Anterior cingulate cortex (tissue), 58 donors: ENCODE measurements at regions not wholly inside any gene's neighbourhood (a gene's known extent, or its start where the extent isn't known, plus 50 kb on each side); places are given as distances from the start of the nearest gene placed in this dataset.
"Not testable (repeated sequence)": the region's sequence is repeated elsewhere in the genome, so short reads cannot be mapped to it uniquely, and the experiment has no call there.

Experiments
- DNase-seq, 58 donors: peaks; one replicate each; lab custom pipeline; 2025; lab: John Stamatoyannopoulos, UW

DNA sequence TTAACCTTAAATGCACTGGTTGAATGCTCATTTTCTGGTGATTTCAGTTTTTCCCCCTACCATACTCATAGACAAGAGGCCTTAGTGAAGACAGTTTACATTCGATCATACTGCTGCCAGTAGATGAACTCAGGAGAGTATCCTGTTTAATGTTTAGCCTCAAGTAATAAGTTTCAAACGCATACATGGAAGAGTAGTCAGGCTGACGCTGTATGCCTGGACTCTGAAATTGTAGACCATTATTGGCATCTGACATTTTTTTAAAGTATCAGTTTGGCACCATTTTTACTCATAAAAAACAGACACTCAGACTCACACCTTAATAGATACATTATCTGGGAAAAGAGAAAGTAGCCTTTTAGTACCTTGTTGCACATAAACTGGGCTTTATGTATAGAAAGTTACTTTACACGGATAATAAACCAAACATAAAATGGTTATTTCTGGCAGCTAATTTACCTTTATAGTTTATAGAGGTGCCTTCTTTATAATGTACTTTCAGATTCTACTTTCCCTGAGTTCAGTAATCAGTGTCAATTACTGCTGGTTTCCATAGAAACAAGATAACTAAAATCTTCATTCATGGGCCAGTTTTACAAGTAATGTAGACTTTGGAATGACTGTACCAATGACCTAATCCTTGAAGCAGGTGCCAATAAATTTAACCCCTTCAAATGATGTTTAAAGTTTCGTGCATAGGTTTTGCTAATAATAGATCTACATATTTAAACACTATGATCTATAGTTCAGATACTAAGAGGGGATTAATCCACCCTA lies 183.8 kb upstream of the ITGA1 start:
- no peak for DNase-seq

DNA sequence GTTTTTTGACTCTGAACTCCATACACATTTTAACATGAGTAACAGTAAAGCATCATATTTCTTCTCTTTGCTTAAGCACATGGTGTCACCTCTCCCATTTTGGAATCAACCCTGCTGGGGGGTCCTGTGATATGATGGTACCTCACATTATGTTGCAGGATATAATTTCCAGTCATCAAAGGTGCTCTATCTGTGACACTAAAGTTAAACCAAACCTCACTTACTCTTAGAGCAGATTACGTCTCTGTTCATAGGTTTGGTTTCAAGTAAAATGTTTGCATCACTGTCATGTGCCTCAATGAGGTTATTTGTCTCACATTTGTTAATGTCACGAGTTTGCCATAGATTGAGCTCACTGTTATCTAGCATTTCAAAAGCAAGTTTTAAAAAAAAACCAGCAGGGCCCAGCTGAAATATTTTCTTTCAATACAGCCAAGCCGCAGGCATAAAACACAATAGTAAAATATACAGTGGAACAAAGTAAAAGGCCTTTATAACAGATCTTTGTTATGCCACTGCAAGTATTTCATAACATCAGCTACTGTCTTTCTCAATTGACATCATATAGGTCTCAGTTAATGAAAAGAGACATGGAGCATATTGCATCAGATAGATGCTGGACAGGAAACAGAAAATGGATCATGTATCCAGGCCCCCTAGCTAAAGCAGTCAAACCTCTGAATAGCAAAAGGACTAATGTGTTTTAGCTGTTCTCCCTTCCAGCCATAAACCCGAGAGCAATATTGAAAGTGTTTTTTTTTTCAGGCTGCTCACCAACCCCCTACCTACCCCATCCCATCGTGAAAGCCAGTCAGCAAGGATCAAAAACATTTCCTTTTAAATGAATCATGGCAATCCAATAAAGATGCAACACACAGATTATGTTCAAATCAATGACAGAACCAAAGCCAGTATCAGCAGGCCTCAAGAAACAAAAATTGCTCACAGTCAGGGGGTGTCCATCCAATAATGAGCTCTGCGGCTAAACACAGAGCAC lies 182.1 kb upstream of the ITGA1 start:
- DNase-seq: no peak

- DNase-seq: no peak
These were observed 180.4 kb upstream of the ITGA1 start for GRCh38 chr5:52607227-52607824.

- DNase-seq: no peak
These were observed 167.4 kb upstream of the ITGA1 start for GRCh38 chr5:52620315-52620714.

GRCh38 chr5:52623291-52623690 lies 164.4 kb upstream of the ITGA1 start:
- no peak for DNase-seq

GRCh38 chr5:52624291-52624690 lies 163.4 kb upstream of the ITGA1 start:
- DNase-seq: no peak

DNA sequence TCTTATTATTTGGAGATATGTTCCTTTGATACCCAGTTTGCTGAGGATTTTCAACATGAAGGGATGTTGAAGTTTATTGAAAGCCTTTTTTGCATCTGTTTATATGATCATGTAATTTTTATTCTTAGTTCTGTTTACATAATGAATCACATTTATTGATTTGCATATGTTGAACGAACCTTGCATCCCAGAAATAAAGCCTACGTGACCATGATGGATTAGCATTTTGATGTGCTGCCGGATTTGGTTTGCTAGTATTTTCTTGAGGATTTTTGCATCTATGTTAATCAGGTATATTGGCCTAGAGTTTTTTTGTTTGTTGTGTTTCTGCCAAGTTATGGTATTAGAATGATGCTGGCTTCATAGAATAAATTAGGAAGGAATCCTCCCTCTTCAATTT lies 161.4 kb upstream of the ITGA1 start:
- no peak for DNase-seq

DNA sequence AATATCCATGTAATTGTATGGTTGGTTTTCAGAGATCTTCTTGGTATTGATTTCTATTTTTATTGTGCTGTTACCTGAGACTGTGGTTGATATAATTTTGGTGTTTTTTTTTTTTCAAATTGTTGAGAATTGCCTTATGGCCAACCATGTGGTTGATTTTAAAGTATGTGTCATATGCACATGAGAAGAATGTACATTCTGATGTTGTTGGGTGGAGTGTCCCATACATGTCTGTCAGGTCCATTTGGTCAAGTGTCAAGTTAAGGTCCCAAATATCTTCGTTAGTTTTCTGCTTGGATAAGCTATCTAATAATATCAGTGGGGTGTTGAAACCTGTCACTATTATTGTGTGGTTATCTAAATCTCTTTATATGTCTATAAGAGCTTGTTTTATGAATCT lies 160.0 kb upstream of the ITGA1 start:
- no peak for DNase-seq

GRCh38 chr5:52632281-52632680 lies 155.4 kb upstream of the ITGA1 start:
- no peak for DNase-seq

DNA sequence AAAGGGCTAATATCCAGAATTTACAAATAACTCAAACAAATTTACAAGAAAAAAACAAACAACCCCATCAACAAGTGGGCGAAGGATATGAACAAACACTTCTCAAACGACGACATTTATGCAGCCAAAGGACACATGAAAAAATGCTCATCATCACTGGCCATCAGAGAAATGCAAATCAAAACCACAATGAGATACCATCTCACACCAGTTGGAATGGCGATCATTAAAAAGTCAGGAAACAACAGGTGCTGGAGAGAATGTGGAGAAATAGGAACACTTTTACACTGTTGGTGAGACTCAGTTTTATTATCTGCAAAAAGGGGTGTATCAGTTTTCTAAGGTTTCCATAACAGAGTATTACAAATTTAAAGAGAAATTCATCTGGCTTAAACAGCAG lies 153.5 kb upstream of the ITGA1 start:
- DNase-seq: not testable (repeated sequence)

DNA sequence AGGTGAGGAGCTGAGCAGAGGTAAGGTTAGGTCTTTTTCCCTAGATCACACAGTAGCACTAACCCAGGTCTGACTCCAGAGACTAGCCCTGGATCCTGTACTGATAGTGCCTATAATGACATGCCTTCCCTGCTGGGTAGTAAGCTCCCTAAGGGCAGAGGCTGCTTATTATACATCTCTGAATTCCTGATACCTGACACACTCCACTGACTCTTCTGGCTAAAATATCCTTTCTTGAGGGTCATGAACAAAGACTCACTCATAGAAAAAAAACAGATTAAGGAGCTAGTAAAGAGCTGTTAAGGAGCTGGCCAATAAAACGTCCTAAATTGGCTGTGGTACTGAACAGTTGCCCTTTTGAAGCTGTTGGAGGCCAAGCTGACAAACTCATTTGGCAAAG lies 149.0 kb upstream of the ITGA1 start:
- DNase-seq: no peak

DNA sequence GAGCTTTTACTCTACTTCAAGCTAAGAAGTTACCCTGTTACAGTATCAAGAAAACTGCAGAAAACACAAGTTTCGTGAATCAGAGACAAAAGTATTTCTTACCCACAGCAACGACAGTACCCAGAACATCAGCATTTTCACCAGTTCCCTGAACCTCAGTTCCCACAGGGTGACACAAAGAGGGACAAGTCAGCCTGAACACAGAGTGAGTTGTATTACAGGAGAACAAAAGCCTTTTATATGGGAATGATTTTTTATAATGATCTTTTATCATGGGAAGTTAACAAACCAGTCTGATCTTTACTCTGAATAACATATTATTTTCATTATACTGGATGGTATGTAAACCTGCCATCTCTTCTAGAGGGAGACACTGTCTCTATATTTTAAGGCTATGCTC lies 139.0 kb upstream of the ITGA1 start:
- DNase-seq: peak in 10 of 58 donors; percentile 0 to 35 (median 2)

- DNase-seq: no peak
These were observed 132.6 kb upstream of the ITGA1 start for GRCh38 chr5:52655163-52655562.

- no peak for DNase-seq
These were observed 131.0 kb upstream of the ITGA1 start for GRCh38 chr5:52656569-52657246.

- peak in 1 of 58 donors; percentile 14 for DNase-seq
These were observed 130.5 kb upstream of the ITGA1 start for GRCh38 chr5:52657247-52657645.

- DNase-seq: no peak
These were observed 129.5 kb upstream of the ITGA1 start for GRCh38 chr5:52658246-52658645.

DNA sequence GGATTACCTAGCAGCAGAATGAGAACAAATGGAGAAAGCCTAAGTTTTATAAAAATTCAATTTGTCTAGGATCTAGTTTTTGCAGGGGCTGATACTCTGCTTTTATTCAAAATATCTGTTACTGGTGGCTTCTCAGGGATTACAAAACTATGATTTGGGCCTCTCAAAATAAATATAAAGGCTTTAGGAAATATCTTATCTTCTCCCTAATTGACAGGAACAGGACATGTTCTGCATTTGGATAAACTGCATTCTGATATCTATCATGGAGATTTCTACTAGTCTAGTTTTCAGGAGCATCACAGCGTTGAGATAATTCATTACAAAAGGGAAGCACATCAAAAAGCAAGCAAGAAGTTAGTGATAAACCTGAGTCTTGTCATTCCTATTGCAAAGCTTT lies 127.1 kb upstream of the ITGA1 start:
- DNase-seq: no peak

DNA sequence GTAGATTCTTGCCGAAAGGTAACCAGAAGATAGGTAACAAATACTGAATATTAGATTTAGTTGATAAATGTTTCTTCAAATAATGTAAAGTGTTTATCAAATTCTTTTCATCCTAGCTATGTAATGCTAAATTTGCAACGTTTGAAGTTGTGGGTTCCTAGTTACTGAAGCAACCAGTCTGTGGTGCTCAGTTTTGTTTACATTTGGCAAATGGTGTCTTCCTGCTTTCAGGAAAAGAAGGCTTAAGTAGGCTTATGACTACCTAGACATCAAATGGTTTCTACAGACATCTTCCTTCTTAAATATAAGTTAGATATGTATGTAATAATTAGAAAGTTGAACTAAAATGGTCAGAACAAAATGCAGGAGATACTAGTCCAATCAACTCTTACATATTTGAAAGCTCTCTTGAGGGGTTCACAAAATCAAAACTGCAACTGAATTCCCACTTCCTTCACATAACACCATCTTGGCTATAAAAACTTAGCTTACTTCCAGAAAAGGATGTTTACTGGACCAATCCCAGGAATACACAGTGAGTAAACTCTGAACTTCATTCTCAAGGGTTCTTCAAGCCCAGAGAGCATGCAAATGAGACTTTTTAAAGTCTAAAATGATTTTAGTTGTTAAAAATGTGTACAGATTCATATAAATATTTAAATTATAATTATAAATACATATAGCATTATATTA lies 125.7 kb upstream of the ITGA1 start:
- DNase-seq: no peak

GRCh38 chr5:52665559-52665958 lies 122.2 kb upstream of the ITGA1 start:
- DNase-seq: no peak

- DNase-seq: no peak
These were observed 119.6 kb upstream of the ITGA1 start for GRCh38 chr5:52668139-52668538.
